Embryonic facial prominence (tissue), 1 donor: ENCODE measurements at regions not wholly inside any gene's neighbourhood (a gene's known extent, or its start where the extent isn't known, plus 50 kb on each side); places are given as distances from the start of the nearest gene placed in this dataset.

ENCODE experiments used
- DNase-seq: peaks from one replicate; pipeline ENCODE4 v3.0.0-alpha.2; 2016; ENCODE audit errors: extremely low spot score

DNA sequence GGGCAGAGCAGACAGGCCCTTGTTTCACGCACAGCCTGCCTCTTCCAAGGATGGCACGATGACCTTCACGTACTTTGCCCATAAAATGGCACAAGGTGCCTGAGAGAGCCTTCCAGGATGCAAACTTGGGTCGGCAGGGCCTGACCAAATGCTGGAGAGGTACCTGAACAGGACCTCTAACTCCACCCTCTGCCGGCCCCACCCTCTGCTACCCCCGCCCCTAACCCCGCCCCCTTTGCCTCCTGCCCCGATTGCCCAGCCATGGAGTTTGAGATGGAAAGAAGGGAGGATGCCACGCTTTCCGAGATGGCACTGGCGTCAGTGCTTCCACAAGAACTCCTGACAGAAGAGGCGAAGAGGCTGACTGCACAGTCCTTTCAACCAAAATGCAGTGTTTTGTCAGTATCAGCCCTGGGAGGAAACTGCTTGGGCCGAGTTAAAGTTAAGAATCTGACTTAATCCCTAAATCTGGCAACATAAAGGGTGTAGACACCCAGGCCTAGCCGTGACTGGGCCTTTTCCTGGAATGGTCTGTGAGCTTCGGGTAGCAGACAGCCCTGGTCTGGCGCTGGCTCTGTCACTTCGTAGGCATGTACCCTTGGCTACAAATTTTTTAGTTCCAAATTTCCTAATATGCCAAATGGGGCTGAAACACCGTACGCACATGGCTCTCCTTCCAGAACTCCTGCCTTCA lies 230.3 kb upstream of the RGMA start:
- DNase-seq: no peak

DNA sequence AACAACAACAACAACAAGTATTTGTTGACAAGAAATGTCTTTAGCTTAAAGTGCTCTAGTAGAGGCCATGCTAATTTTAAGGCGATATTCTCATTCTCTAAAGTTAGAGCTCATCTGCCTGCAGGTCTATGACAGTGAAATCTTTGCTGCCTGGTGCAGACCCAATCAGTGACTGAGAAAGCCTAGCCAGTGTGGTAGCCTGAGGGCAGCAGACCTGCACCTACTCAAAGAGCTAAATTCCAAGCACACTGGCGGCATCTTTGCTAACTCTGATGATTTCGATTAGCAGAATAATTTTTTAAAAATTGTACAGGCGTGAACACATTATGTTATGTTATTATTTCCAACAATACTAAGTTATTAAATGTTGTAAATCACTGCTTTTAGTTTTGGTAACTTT lies 228.8 kb upstream of the RGMA start:
- DNase-seq: no peak

GRCh38 chr15:93314245-93314644 lies 225.2 kb upstream of the RGMA start:
- no peak for DNase-seq

GRCh38 chr15:93312891-93313486 lies 224.0 kb upstream of the RGMA start:
- DNase-seq: peak; percentile 27

- DNase-seq: no peak
These were observed 222.6 kb upstream of the RGMA start for GRCh38 chr15:93311620-93312019.

- DNase-seq: no peak
These were observed 219.1 kb upstream of the RGMA start for GRCh38 chr15:93308026-93308690.

DNA sequence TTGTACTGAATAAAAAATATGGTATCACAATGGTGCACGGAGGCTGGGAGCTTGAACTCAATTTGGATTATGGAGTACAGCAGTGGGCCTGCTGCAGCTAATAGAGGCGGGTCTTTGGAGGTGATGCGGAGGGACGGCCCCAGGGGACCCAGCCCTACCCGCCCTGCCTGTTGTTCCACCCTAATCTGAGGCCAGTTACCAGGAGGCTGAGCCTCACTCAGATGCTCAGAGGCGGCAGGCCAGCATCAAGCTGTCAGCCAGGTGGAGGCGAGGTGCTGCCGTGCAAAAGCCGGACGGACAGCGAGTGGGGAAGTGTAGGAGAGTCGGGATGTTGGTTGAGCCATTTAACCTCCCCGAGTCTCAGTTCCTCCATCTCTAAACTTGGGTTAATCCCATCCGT lies 218.5 kb upstream of the RGMA start:
- DNase-seq: no peak

DNA sequence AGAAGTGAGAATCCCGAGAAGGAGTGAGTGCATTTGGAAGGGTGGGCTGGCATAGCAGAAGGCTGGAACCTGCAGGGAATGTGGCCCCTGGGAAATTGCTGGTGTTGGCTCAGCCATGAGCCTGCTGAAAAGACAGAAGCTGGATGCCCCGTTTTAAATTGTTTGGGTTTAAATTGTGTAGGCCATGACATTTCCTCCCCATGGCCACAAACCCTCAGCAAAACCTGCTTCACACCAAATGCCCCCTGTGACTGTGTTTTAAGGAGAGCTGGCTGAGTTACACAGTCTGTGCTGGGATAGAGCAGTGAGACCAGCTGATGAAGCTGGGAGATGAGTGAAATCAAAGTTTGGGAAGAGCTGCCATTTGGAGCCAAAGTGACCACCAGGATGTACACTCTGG lies 216.3 kb upstream of the RGMA start:
- DNase-seq: no peak

DNA sequence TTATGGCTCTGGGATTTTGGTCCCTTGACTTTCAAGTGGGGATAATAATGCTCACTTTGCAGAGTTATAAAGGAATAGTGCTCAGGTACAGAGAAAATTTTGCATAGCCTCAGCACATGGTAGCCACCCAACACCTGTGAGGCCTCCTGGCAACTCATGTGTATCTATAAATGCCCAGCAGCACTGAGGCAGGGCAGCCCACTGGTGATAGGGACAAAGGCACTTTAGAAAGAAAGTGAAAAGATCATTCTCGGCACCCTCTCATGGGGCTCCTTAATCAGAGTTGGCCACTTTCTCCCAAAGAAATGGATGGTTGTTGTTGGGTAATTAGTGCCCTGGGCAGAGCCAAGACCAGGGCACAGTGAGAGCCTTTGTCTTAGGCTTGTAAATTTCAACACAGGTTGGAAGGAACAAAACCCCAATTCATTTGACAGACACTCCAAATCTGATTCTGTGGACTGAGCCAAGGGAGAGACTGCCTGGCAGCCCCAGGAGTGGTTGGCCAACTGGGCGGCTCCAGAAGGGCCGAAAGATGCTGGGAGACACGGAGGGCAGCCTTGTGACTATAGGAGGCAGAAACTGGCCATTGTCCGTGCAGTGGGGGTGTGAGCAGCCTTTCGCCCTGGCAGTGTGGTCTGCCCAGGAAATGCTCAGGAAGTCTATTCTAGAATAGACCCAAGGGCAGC lies 213.2 kb upstream of the RGMA start:
- DNase-seq: no peak

GRCh38 chr15:93300796-93301195 lies 211.8 kb upstream of the RGMA start:
- no peak for DNase-seq

GRCh38 chr15:93299675-93300074 lies 210.7 kb upstream of the RGMA start:
- DNase-seq: no peak

DNA sequence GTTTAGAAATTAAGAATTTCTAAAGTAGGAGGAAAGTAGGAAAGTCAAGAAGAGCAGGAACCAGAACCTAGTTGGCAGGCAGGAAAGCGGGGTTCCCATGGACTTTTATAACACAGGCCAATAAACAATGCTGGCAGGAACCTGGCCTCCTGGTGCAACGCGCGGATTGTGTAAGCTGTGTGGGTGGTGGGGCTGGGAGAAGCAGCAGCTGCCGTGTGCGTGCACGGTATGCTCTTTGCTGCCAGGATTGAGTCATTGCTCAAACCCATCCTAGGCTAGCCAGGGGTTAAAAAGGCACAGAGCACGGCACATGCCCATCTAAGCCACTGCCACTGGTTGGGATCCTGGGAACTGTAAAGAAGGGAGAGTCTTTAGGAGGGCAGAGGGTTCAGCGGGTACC lies 209.9 kb upstream of the RGMA start:
- no peak for DNase-seq

DNA sequence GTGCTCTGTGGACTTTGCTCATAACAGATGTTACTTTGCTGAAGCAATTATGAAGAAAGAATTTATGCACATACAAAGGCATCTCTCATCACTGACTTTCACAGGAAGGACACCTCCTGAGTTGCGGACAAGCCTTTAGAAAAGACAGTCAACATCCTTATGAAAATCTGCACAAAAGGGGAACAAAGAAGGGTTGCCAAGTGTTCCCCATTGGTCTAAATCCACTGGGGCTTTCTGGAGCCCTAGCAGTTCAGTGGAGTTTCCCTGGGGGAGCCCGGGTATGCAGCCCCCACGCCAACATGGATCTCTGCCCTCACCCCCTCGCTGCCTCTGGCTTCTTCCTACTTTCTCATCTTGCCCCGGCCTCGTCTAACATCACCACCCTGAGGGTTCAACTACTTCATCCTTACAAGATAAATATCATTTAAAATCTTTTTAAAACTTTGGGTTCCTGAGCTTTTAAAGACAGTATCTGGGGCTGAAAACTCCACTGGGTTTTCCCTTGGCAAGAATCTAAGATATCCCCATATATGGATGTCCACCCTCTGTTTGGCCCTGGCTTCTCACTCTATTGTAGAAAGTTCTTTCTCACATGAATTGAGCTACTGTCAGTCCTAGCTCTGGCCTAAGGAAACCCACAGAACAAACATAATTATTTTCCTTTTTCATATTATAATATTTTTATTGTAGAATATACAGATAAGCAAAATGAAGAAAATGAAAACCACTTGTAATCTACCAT lies 207.9 kb upstream of the RGMA start:
- DNase-seq: no peak

GRCh38 chr15:93294896-93295295 lies 205.9 kb upstream of the RGMA start:
- DNase-seq: no peak

- DNase-seq: no peak
These were observed 205.1 kb upstream of the RGMA start for GRCh38 chr15:93294066-93294465.

GRCh38 chr15:93291380-93291779 lies 202.4 kb upstream of the RGMA start:
- no peak for DNase-seq

- no peak for DNase-seq
These were observed 201.6 kb upstream of the RGMA start for GRCh38 chr15:93290618-93290946.

GRCh38 chr15:93289941-93290617 lies 201.1 kb upstream of the RGMA start:
- no peak for DNase-seq

- no peak for DNase-seq
These were observed 199.8 kb upstream of the RGMA start for GRCh38 chr15:93288728-93289294.

- no peak for DNase-seq
These were observed 197.4 kb upstream of the RGMA start for GRCh38 chr15:93286446-93286845.

DNA sequence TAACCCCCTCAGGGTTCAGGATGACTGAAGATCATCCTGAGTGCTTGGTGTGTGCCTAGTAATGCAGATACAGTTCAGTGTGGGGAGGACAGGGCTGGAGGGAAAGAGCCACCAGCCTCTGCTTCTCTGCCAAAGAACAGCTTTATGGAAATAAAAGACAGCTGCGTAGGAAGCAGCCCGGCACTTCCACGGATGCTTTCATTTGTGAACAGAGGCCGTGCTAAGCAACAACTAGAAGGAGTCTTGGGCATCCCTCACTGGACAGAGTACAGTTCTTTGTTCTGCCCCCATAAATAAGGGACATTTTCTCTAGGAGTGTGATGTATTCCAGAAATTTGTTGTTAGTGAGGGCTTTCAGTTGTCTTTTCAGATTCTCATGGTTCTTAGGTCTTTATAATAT lies 194.8 kb upstream of the RGMA start:
- no peak for DNase-seq
